ENCODE measurements at regions not wholly inside any gene's neighbourhood (a gene's known extent, or its start where the extent isn't known, plus 50 kb on each side); places are given as distances from the start of the nearest gene placed in this dataset.

- peaks cover 2% of the 10 kb centered on the region for H3K36me3 Mint-ChIP-seq (ENCODE audit: low read depth)
- peaks cover 9% of the 10 kb centered on the region for H3K9me3 Mint-ChIP-seq
- peaks cover 1% of the 10 kb centered on the region for H3K4me1 Mint-ChIP-seq
- Histone ChIP-seq H3K9ac (ENCODE audit: extremely low read depth, low read length, poor library complexity, severe bottlenecking) (no peak overlapping the region), H3K27me3 (ENCODE audit: control insufficient read depth, insufficient read depth, low read length, poor library complexity, severe bottlenecking) (no peaks in the 10 kb centered on the region), H3K4me1 (ENCODE audit: control insufficient read depth, insufficient read depth, low read length) (no peaks in the 10 kb centered on the region), H3K27ac (ENCODE audit: low read depth, low read length) (no peak overlapping the region), H3K4me3 (ENCODE audit: low read length) (no peak overlapping the region), H3K9me3 (ENCODE audit: control insufficient read depth, low read length) (no peaks in the 10 kb centered on the region), H3K36me3 (ENCODE audit: control insufficient read depth, insufficient read depth, low read length) (no peaks in the 10 kb centered on the region)
- H3K27me3 Mint-ChIP-seq (ENCODE audit: insufficient read depth): peaks cover 2% of the 10 kb centered on the region
- H3K27ac Mint-ChIP-seq: no peak overlapping the region
- 89 to 93% methylated on average over 4 to 5 of the region's 6 CpGs for WGBS, 2 experiments (ENCODE audit: insufficient coverage in 1 of 2, insufficient read length in 1 of 2)
- no peak overlapping the region for H3K4me3 Mint-ChIP-seq
- no peak for DNase-seq
- TF ChIP-seq, protein P1, sequence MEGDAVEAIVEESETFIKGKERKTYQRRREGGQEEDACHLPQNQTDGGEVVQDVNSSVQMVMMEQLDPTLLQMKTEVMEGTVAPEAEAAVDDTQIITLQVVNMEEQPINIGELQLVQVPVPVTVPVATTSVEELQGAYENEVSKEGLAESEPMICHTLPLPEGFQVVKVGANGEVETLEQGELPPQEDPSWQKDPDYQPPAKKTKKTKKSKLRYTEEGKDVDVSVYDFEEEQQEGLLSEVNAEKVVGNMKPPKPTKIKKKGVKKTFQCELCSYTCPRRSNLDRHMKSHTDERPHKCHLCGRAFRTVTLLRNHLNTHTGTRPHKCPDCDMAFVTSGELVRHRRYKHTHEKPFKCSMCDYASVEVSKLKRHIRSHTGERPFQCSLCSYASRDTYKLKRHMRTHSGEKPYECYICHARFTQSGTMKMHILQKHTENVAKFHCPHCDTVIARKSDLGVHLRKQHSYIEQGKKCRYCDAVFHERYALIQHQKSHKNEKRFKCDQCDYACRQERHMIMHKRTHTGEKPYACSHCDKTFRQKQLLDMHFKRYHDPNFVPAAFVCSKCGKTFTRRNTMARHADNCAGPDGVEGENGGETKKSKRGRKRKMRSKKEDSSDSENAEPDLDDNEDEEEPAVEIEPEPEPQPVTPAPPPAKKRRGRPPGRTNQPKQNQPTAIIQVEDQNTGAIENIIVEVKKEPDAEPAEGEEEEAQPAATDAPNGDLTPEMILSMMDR (conservative IDR thresholded peaks at IDR 0.05): no peak
These were observed 729.4 kb downstream of the EFNB2 start for GRCh38 chr13:105805892-105806627.

DNA sequence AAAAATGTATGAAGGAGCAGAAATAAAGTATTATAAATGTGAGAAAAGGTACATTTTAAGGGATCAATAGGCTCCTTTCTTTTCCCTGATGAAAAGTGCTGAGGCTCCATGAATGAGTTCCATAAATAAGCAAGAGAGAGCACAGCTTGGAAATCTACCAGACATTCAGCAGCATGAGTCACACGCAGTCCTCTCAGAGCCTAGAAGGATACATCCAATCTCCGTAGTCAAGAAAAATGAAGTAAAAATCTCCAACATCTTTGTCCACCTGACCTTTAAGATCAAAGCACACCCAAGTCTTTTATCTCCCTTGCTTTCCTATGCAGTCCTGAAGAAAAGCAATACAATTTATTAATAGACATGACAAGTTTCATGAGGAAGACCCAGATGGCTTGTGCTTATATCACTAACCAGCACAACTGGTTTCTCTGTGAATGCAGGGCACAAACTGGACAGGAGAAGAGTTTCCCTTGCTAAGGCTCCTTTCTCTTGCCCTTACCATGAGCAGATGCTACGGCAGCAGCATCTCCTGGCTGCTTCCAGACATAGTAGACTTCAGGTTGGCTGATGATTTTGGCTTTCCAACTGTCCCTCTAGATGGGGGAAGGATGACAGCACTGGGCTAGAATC is 730.8 kb downstream of the EFNB2 start:
- peaks cover 9% of the 10 kb centered on the region for H3K9me3 Mint-ChIP-seq
- H3K27ac Mint-ChIP-seq: no peak overlapping the region
- no peak overlapping the region for H3K4me3 Mint-ChIP-seq
- H3K4me1 Mint-ChIP-seq: no peaks in the 10 kb centered on the region
- Histone ChIP-seq H3K27me3 (ENCODE audit: control insufficient read depth, insufficient read depth, low read length, poor library complexity, severe bottlenecking) (no peaks in the 10 kb centered on the region), H3K4me3 (ENCODE audit: low read length) (no peak overlapping the region), H3K27ac (ENCODE audit: low read depth, low read length) (no peak overlapping the region), H3K9me3 (ENCODE audit: control insufficient read depth, low read length) (no peaks in the 10 kb centered on the region), H3K4me1 (ENCODE audit: control insufficient read depth, insufficient read depth, low read length) (no peaks in the 10 kb centered on the region), H3K9ac (ENCODE audit: extremely low read depth, low read length, poor library complexity, severe bottlenecking) (no peak overlapping the region), H3K36me3 (ENCODE audit: control insufficient read depth, insufficient read depth, low read length) (no peaks in the 10 kb centered on the region)
- peaks cover 2% of the 10 kb centered on the region for H3K36me3 Mint-ChIP-seq (ENCODE audit: low read depth)
- DNase-seq: no peak
- TF ChIP-seq, protein P1 (conservative IDR thresholded peaks at IDR 0.05): no peak
- H3K27me3 Mint-ChIP-seq (ENCODE audit: insufficient read depth): peaks cover 2% of the 10 kb centered on the region
- WGBS, 2 experiments (ENCODE audit: insufficient coverage in 1 of 2, insufficient read length in 1 of 2): 88 to 100% methylated on average over 2 to 3 of the region's 3 CpGs

DNA sequence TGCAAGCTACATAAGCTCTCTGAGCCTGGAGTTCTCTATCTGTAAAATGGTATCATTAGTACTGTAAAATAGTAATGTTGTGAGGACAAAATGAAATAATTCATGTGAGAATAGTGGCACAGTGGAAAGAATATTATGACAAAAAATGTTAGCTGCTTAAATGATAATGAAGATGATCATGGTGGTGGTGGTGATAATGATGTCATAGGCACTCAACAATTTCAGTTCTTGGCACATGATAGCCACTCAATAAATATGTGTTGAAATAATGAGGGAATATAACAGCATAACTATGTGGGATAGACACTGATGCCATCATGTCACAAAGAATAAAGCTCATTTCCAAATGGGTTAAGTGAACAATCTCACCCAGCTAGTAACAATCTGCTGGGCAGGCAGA is 736.3 kb downstream of the EFNB2 start:
- Histone ChIP-seq H3K27me3 (ENCODE audit: control insufficient read depth, insufficient read depth, low read length, poor library complexity, severe bottlenecking) (no peaks in the 10 kb centered on the region), H3K4me1 (ENCODE audit: control insufficient read depth, insufficient read depth, low read length) (no peaks in the 10 kb centered on the region), H3K27ac (ENCODE audit: low read depth, low read length) (no peak overlapping the region), H3K9ac (ENCODE audit: extremely low read depth, low read length, poor library complexity, severe bottlenecking) (no peak overlapping the region), H3K36me3 (ENCODE audit: control insufficient read depth, insufficient read depth, low read length) (no peaks in the 10 kb centered on the region), H3K9me3 (ENCODE audit: control insufficient read depth, low read length) (no peaks in the 10 kb centered on the region), H3K4me3 (ENCODE audit: low read length) (no peak overlapping the region)
- no peaks in the 10 kb centered on the region for H3K36me3 Mint-ChIP-seq (ENCODE audit: low read depth)
- H3K27me3 Mint-ChIP-seq (ENCODE audit: insufficient read depth): no peaks in the 10 kb centered on the region
- H3K4me1 Mint-ChIP-seq: no peaks in the 10 kb centered on the region
- H3K9me3 Mint-ChIP-seq: no peaks in the 10 kb centered on the region
- TF ChIP-seq, protein P1 (conservative IDR thresholded peaks at IDR 0.05): no peak
- DNase-seq: no peak
- H3K4me3 Mint-ChIP-seq: no peak overlapping the region
- H3K27ac Mint-ChIP-seq: no peak overlapping the region

All from endodermal cell (in vitro differentiated cells).